Activated CD8-positive, alpha-beta memory T cell treated with anti-CD3 and anti-CD28 coated beads, Interleukin-2, amount 50 U/mL, for 24 hours (primary cell): ENCODE measurements at regions not wholly inside any gene's neighbourhood (a gene's known extent, or its start where the extent isn't known, plus 50 kb on each side); places are given as distances from the start of the nearest gene placed in this dataset.

ENCODE experiments used
- DNase-seq: peaks from one replicate; pipeline ENCODE4 v3.0.0-alpha.2; 2020; ENCODE audit errors: extremely low read depth

DNA sequence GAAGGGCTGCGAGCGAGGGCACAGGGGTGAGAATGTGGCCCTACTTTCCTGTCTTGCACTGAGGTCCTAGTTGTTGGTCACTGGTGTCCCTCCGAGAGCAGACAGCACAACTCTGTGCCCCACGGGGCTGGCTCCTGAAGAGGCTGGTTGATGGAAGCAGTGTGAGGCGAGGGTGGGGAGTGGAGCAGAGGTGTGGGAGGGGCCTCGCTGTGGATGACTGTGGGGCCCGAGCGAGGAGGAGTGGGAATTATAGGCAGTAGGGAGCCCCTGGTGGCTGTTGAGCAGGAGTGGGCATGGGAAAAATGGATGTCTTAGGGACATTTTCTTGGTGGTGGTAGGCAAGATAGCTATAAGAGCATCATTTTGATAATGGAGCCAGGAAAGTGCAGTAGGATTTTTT, 660.5 kb upstream of the HS6ST1 start:
- DNase-seq = no peak

DNA sequence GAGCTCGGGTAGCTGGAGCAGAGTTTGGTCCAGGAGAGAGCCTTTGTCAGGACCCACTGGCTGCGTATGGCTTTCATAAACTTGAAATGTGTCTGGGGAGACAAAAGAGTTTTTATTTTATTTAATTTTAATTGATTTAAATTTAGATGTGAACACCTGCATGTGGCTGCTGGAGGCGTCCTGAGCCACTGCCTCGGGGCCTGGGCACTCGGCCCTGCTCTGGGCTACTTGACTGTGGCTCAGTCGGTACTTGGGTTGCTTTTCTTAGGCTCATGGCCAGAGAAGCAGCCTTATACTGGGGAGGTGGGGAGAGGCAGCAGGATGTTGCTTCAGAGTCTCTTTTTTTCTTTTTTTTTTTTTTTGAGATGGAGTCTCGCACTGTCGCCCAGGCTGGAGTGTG, 661.8 kb upstream of the HS6ST1 start:
- no peak for DNase-seq

- no peak for DNase-seq
Measured at GRCh38 chr2:128981353-128981752, 662.7 kb upstream of the HS6ST1 start.

DNA sequence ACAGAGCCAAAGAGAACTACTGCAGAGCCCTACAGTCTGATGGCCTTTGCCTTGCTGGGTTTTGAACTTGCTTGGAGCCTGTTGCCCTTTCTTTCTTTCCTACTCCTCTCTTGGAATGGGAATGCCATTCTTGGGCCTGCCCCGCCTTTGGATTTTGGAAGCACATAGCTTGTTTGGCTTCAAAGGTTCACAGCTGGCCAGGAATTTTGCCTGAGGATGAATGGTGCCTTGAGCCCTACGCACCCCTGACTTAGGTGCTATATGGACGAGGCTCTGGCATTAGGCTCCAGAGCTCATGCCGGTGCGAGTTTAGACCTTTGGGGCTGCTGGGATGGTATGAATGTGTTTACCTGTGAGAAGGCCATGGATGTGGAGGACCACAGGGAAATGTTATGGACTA, 663.3 kb upstream of the HS6ST1 start:
- no peak for DNase-seq

DNA sequence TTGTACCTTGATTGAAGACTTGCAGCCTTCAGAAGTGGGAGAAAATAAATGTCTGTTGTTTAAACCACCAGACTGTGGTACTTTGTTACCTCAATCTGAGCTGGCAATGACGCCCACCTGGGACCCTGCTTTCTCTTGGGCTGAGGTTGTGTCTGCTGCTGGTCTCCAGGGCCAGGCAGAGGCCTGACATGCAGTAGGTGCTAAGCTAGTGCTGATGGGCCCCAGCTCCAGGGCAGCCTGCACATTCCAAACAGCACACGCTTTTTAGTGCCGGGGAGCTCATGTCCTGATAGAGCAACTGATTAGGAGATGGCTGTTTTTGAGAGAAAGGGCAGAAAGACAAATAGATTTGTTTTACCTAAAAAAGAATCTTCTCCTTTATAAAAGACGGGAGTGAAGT, 664.0 kb upstream of the HS6ST1 start:
- DNase-seq = no peak

GRCh38 chr2:128983094-128983493, 664.4 kb upstream of the HS6ST1 start:
- DNase-seq = no peak

DNA sequence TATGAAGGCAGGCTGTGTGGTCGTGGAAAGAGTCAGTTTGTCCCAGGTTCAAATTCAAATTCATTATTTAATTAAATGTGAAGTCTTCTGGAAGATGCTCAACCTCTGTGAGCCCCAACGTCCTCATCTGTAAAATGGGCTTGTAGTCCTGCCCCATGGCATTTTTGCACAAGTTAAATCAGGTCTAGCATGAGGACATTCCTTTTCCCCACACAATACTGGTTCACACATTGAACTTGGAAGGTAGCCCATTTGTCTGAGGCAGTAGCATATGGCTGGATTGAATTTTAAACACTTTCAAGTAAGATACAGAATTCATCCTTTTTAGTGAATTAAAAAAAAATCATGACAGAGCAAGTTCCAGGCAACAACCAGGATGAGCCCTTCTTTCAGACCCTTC, 665.4 kb upstream of the HS6ST1 start:
- DNase-seq = no peak

DNA sequence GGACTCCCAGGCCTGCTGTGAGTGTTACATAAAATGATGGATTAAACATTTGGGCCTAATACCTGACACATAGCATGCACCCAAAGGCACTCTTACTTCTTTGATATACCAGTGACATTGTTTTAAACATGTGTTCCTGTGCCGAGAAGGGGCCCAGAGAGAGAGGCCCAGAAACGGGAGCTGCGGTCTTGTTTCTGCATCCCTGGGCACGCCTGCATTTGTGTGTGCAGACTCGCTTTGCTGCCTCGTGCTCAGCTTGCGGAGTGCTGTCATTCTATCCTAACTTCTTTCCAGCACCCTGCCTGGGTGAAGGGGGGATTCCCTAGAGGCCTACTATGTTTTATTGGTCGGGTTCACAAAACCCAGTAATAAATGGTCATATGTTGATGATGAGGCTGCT, 666.2 kb upstream of the HS6ST1 start:
- no peak for DNase-seq

GRCh38 chr2:128986026-128986715, 667.5 kb upstream of the HS6ST1 start:
- no peak for DNase-seq

DNA sequence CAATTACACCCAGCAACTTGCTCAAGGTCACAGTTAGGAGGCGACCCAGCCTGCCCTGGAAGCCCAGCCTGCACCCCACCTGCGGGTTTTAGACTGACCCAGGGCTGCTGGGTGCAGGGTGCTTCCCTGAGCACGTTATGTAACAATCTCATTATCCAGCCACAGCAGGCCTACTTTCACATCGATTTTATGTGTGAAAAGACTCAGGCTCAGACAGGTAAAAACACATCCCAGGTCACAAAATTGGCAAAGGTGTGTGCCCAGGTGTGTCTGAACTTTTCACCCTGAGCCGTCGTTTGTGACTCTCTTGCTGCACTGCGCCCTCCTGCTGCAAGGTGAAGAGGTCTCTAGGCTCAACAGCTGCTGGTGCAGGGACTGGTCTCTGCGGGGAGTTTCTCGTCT, 668.2 kb upstream of the HS6ST1 start:
- DNase-seq = no peak

- DNase-seq = no peak
Measured at GRCh38 chr2:128988326-128988725, 669.7 kb upstream of the HS6ST1 start.

DNA sequence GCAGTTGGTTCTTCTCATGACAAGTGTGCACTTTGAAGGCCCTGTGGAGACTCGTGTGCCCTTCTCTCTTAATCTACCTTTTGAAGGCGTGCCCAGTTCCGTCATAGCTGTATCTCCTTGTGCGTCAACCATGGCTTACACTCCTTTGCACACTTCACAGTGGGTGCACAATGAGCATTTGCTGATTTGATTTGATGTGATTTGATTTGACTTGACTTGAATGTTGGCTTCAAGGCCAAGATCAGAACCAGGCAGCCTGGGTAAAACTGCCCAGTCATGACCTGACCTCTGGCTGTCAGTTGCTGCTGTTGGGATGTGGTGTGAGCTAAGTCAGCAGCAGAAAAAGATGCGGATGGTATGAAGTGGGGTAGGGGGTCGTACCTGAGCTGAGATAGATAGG, 670.3 kb upstream of the HS6ST1 start:
- no peak for DNase-seq

GRCh38 chr2:128995086-128995485, 676.4 kb upstream of the HS6ST1 start:
- no peak for DNase-seq

DNA sequence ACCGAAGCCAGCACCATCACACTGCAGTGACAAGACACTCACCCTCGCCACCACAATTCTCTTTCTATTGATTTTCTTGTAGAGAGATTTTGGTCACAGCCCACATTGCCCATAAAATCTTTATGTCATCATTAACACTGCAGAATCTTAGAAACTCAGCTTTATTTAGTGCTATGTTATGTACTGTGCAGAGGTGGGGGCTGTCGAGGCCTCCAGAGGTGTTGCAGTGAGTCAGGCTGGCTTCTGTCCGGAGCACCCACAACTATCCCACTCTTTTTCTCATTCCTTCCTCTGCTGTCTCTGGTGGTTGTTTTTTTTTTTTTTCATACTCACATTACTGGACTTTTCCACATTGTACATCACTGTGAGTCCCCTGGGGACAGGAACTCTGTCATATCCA, 677.4 kb upstream of the HS6ST1 start:
- no peak for DNase-seq

DNA sequence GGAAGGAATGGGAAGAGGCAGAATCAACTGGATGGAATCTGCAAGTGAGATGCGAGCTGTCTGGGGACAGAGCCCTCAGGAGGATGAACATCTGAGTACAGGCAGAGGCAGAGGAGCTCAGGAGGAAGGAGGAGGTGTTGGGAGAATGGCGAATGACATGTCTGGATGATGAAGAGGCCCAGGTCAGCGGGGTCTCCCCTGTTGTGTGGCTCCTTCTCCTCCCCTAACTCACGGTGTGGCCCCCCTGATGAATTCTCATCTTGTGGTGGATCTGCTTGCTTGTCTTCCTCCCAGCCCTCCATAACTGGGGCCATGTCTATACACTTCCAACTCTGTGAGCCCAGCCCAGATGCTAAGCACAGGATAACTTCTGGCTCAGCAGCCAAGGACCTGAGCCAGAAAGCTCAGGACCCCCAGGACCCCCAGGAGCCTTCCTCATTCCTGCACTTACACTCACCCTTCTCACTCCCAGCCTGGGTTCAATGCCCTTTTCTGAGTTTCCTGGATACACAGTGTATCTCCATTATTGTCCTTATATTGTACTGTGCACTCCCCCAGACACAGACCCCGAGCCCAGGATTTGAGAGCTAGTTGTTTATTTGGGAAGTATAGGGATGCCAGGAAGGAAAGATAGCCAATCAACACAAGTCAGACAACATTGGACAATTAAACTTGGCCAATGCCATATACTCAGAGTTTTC, 678.6 kb upstream of the HS6ST1 start:
- no peak for DNase-seq

- no peak for DNase-seq
Measured at GRCh38 chr2:129001926-129002325, 683.3 kb upstream of the HS6ST1 start.

DNA sequence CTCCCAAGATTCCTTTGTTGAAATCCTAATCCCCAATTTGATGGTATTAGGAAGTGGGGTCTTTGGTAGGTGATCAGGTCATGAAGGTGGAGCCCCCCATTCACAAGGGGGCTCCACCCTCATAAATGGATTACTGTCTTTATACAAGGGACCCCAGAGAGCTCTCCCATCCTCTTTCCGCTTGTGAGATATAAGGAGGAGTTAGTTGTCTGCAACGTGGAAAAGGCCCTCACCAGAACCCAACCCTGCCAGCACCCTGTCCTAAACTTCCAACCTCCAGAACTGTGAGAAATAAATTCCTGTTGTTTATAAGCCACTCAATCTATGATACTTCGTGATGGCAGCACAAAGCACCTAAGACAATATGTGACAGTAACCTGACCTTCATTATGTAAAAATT, 684.1 kb upstream of the HS6ST1 start:
- DNase-seq = no peak

DNA sequence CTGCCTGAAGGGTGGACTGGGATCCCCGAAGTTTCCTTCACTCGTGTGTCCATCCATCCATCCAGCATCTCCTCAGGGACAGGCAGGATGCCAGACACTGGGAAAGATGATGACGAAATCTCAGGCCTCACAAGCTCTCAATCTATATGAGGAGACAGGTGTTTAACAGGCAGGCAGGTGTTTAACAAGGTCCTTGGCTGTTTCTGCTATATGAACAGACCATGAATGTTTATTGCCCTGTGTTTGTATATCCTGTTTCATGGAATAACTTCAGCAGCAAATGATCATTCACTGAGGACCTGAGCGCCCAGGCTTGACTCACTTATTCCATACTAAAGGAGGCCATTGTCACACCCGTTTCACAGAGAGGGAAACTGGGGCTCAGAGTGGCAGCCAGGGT, 685.8 kb upstream of the HS6ST1 start:
- DNase-seq = no peak

- DNase-seq = no peak
Measured at GRCh38 chr2:129004940-129005490, 686.3 kb upstream of the HS6ST1 start.

DNA sequence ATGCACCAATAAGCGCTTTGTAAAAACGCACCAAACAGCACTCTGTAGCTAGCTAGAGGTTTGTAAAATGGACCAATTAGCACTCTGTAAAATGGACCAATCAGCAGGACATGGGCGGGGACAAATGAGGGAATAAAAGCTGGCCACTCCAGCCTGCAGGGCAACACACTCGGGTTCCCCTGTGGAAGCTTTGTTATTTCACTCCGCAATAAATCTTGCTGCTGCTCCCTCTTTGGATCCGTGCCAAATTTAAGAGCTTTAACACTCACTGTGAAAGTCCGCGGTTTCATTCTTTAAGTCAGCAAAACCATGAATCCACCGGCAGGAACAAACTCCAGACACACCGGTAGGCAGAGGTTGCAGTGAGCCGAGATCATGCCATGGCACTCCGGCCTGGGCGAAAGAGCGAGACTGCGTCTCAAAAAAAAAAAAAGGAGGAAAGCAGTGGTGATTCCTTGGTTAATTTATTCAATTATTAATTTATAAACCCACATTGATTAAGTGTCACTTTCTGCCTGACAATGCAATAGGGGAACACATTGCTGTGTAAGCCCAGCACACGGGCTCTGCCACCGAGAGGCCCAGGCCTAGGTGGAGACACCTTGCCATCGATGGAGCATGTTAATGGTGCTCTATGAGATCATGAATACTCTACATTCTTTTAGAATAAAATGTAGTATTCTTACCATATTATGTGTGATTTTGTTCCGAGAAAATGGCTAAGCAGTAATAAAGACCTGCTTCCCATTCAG, 687.6 kb upstream of the HS6ST1 start:
- DNase-seq = no peak

DNA sequence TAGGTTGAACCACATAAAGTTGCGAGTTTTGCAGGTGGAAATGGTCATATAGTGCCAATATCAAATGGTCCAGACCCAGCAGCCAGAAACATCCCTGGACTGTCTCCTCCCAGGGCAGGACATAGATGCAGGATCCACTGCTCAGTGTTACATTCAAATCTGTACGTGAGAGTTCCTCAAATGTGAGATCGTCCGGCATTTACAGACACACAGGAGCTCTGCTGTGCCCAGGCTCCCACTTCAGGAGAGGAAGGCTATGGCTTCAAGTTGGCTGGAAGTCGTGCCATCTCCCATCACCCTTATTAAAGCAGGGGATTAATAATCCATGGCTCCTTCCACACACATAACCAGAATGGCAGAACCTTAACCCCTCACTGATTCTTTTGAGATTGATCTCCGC, 688.2 kb upstream of the HS6ST1 start:
- no peak for DNase-seq

GRCh38 chr2:129008055-129008880, 689.6 kb upstream of the HS6ST1 start:
- DNase-seq = no peak
